Natural killer cell (primary cell): ENCODE measurements at regions not wholly inside any gene's neighbourhood (a gene's known extent, or its start where the extent isn't known, plus 50 kb on each side); places are given as distances from the start of the nearest gene placed in this dataset.

Experiments used
- ATAC-seq, 3 donors: fragments of 150-1000 bp in 2 of 3; fragments of 200-7000 bp in 1 of 3; cut with Tn5 transposase; 1 replicate in 1 of 3; 2 replicates in 2 of 3; pipeline ENCODE4 v1.10.0; 2021; ENCODE audit warnings: mild to moderate bottlenecking in 2 of 3, moderate library complexity in 2 of 3
- DNase-seq, 2 donors: peaks; one replicate each; pipeline versions ENCODE4 v3.0.0 to v3.0.0-alpha.2; 2013 to 2021; ENCODE audit warnings: mixed read lengths in 1 of 2
- H3K27ac ChIP-seq: one replicate; pipeline ENCODE4 v1.5.1; 2013; ENCODE audit warnings: mild to moderate bottlenecking, low read length
- H3K27me3 ChIP-seq: one replicate; pipeline ENCODE4 v1.6.1; 2013; ENCODE audit warnings: low read length; ENCODE audit not compliant: control insufficient read depth, insufficient read depth
- H3K36me3 ChIP-seq: one replicate; pipeline ENCODE4 v1.6.1; 2013; ENCODE audit warnings: low read length; ENCODE audit not compliant: control insufficient read depth, insufficient read depth
- H3K4me1 ChIP-seq: one replicate; pipeline ENCODE4 v1.6.1; 2013; ENCODE audit warnings: low read length; ENCODE audit not compliant: control insufficient read depth, insufficient read depth
- H3K4me3 ChIP-seq: one replicate; pipeline ENCODE4 v1.5.1; 2013; ENCODE audit warnings: low read length
- H3K9me3 ChIP-seq: one replicate; pipeline ENCODE4 v1.6.1; 2013; ENCODE audit warnings: low read length; ENCODE audit not compliant: control insufficient read depth, insufficient read depth
- H3K27ac Mint-ChIP-seq, 2 donors: one replicate each; pipeline ENCODE4 v1.8.0; 2022; ENCODE audit warnings: mild to moderate bottlenecking in 2 of 2, mixed read lengths in 2 of 2, moderate library complexity in 1 of 2
- H3K27me3 Mint-ChIP-seq, 2 donors: one replicate each; pipeline ENCODE4 v1.8.0; 2022; ENCODE audit warnings: low read depth in 2 of 2, mixed read lengths in 2 of 2
- H3K36me3 Mint-ChIP-seq: one replicate; pipeline ENCODE4 v1.8.0; 2022; ENCODE audit warnings: mixed read lengths
- H3K4me1 Mint-ChIP-seq, 2 donors: one replicate each; pipeline ENCODE4 v1.8.0; 2022; ENCODE audit warnings: mixed read lengths in 2 of 2
- H3K4me3 Mint-ChIP-seq: one replicate; pipeline ENCODE4 v1.8.0; 2022; ENCODE audit warnings: mild to moderate bottlenecking, moderate library complexity, mixed read lengths
- H3K9me3 Mint-ChIP-seq, 2 donors: one replicate each; pipeline ENCODE4 v1.8.0; 2022; ENCODE audit warnings: mixed read lengths in 2 of 2
- CTCF ChIP-seq: fragments of 200-600 bp; IDR thresholded peaks from one replicate; pipeline ENCODE4 v1.8.0; 2022; ENCODE audit warnings: antibody characterized with exemption
- WGBS: methylation state at CpG from one replicate; pipeline ENCODE4 v1.1.7; 2013; ENCODE audit warnings: missing lambda C conversion rate; ENCODE audit not compliant: insufficient coverage; 5-methylcytosine and 5-hydroxymethylcytosine counted together
- intact Hi-C: fragments of 100-400 bp; cut with micrococcal nuclease; formaldehyde crosslinking; loops from one replicate; pipeline ENCODE4 v1.14.2; 2022

- Mint-ChIP-seq H3K4me3 (no peak overlapping the region), H3K4me1 (peaks cover 11 to 14% of the 10 kb centered on the region in 2 donors), H3K27me3 (no peaks in the 10 kb centered on the region), H3K27ac (no peak overlapping the region), H3K36me3 (no peaks in the 10 kb centered on the region), H3K9me3 (no peaks in the 10 kb centered on the region)
- DNase-seq (no peak), ATAC-seq (no peak)
- Histone ChIP-seq H3K9me3 (no peaks in the 10 kb centered on the region), H3K4me1 (peaks cover 15% of the 10 kb centered on the region), H3K27me3 (no peaks in the 10 kb centered on the region), H3K36me3 (no peaks in the 10 kb centered on the region), H3K4me3 (no peak overlapping the region), H3K27ac (no peak overlapping the region)
- no peak for TF ChIP-seq CTCF
- intact Hi-C loops: no loop called here
- 84% methylated on average over 18 of the region's 18 CpGs for WGBS
Measured at GRCh38 chr1:224506141-224506814, 71.7 kb upstream of the WDR26 start.

- H3K27me3 Mint-ChIP-seq: no peaks in the 10 kb centered on the region
- no peak overlapping the region for H3K4me3 ChIP-seq
- H3K4me3 Mint-ChIP-seq: no peak overlapping the region
- no peak overlapping the region for H3K27ac Mint-ChIP-seq
- H3K36me3 Mint-ChIP-seq: no peaks in the 10 kb centered on the region
- no peak for TF ChIP-seq CTCF
- intact Hi-C loops: loop anchor here (2.0 kb wide), 1 partner anchor 57 kb away; no protein-coding TSS in a partner anchor
- H3K4me1 ChIP-seq: peaks cover 9% of the 10 kb centered on the region
- ATAC-seq (no peak), DNase-seq (no peak)
- H3K27me3 ChIP-seq: no peaks in the 10 kb centered on the region
- no peaks in the 10 kb centered on the region for H3K9me3 ChIP-seq
- H3K4me1 Mint-ChIP-seq: peaks cover 9 to 11% of the 10 kb centered on the region in 2 donors
- H3K27ac ChIP-seq: no peak overlapping the region
- 94% methylated on average over 2 of the region's 2 CpGs for WGBS
- H3K36me3 ChIP-seq: no peaks in the 10 kb centered on the region
- H3K9me3 Mint-ChIP-seq: no peaks in the 10 kb centered on the region
Measured at GRCh38 chr1:224507771-224508523, 73.3 kb upstream of the WDR26 start.

- no peaks in the 10 kb centered on the region for H3K36me3 ChIP-seq
- Mint-ChIP-seq H3K27ac (no peak overlapping the region), H3K9me3 (no peaks in the 10 kb centered on the region), H3K4me1 (peaks cover 6 to 7% of the 10 kb centered on the region in 2 donors), H3K27me3 (no peaks in the 10 kb centered on the region), H3K36me3 (no peaks in the 10 kb centered on the region), H3K4me3 (no peak overlapping the region)
- H3K4me1 ChIP-seq: no peaks in the 10 kb centered on the region
- no peak overlapping the region for H3K27ac ChIP-seq
- 83% methylated on average over 7 of the region's 7 CpGs for WGBS
- no peak for TF ChIP-seq CTCF
- H3K9me3 ChIP-seq: no peaks in the 10 kb centered on the region
- no peaks in the 10 kb centered on the region for H3K27me3 ChIP-seq
- intact Hi-C loops: loop anchor here (2.0 to 10.0 kb wide), 2 partner anchors 55 to 135 kb away; no protein-coding TSS in a partner anchor
- no peak for DNase-seq
- H3K4me3 ChIP-seq: no peak overlapping the region
- no peak for ATAC-seq
Measured at GRCh38 chr1:224509907-224510306, 75.3 kb upstream of the WDR26 start.
